WERI-Rb-1 (cell line): ENCODE measurements at regions not wholly inside any gene's neighbourhood (a gene's known extent, or its start where the extent isn't known, plus 50 kb on each side); places are given as distances from the start of the nearest gene placed in this dataset.

Experiments used
- DNase-seq: peaks from one replicate; pipeline ENCODE4 v3.0.0-alpha.2; 2020
- H3K27ac ChIP-seq: fragments of 250-450 bp; sonication (Bioruptor Pico); 2 replicates; pipeline ENCODE4 v1.5.1; 2020; ENCODE audit warnings: mild to moderate bottlenecking, moderate library complexity
- H3K27me3 ChIP-seq: fragments of 250-450 bp; sonication (Bioruptor Pico); 2 replicates; pipeline ENCODE4 v1.5.1; 2021; ENCODE audit warnings: mild to moderate bottlenecking, low read depth, moderate library complexity; ENCODE audit not compliant: insufficient read depth, severe bottlenecking
- H3K36me3 ChIP-seq: fragments of 250-450 bp; sonication (Bioruptor Pico); 2 replicates; pipeline ENCODE4 v1.5.1; 2020; ENCODE audit warnings: mild to moderate bottlenecking, moderate library complexity
- H3K4me3 ChIP-seq: 2 replicates; pipeline ENCODE4 v1.5.1; 2011; ENCODE audit warnings: low read depth, mild to moderate bottlenecking, control low read depth, low read length
- H3K9me3 ChIP-seq: fragments of 250-450 bp; sonication (Bioruptor Pico); 2 replicates; pipeline ENCODE4 v1.5.1; 2021; ENCODE audit warnings: mild to moderate bottlenecking, moderate library complexity; ENCODE audit not compliant: severe bottlenecking
- CTCF ChIP-seq: IDR thresholded peaks from 2 replicates; pipeline ENCODE4 v1.5.1; 2011; ENCODE audit warnings: low read depth, mild to moderate bottlenecking, control low read depth, inconsistent platforms, low read length

GRCh38 chr4:23360718-23361117 lies 529.1 kb downstream of the PPARGC1A start:
- H3K27me3 ChIP-seq = no peaks in the 10 kb centered on the region
- H3K9me3 ChIP-seq = no peaks in the 10 kb centered on the region
- H3K4me3 ChIP-seq = no peak overlapping the region
- H3K36me3 ChIP-seq = no peaks in the 10 kb centered on the region
- no peak for DNase-seq
- no peak overlapping the region for H3K27ac ChIP-seq
- no peak for TF ChIP-seq CTCF

- no peaks in the 10 kb centered on the region for H3K27me3 ChIP-seq
- DNase-seq = no peak
- H3K27ac ChIP-seq = no peak overlapping the region
- no peak for TF ChIP-seq CTCF
- H3K36me3 ChIP-seq = no peaks in the 10 kb centered on the region
- no peak overlapping the region for H3K4me3 ChIP-seq
- no peaks in the 10 kb centered on the region for H3K9me3 ChIP-seq
Observed at GRCh38 chr4:23355258-23355657, 534.6 kb downstream of the PPARGC1A start.

GRCh38 chr4:23353200-23353599 lies 536.6 kb downstream of the PPARGC1A start:
- H3K27me3 ChIP-seq = no peaks in the 10 kb centered on the region
- DNase-seq = no peak
- TF ChIP-seq CTCF = no peak
- H3K36me3 ChIP-seq = no peaks in the 10 kb centered on the region
- H3K9me3 ChIP-seq = no peaks in the 10 kb centered on the region
- no peak overlapping the region for H3K27ac ChIP-seq
- H3K4me3 ChIP-seq = no peak overlapping the region

- Histone ChIP-seq H3K27me3 (no peaks in the 10 kb centered on the region), H3K27ac (no peak overlapping the region), H3K9me3 (no peaks in the 10 kb centered on the region), H3K36me3 (no peaks in the 10 kb centered on the region), H3K4me3 (no peak overlapping the region)
- no peak for DNase-seq
- no peak for TF ChIP-seq CTCF
Observed at GRCh38 chr4:23348789-23349498, 540.9 kb downstream of the PPARGC1A start.

- Histone ChIP-seq H3K27ac (no peak overlapping the region), H3K27me3 (no peaks in the 10 kb centered on the region), H3K36me3 (no peaks in the 10 kb centered on the region), H3K4me3 (no peak overlapping the region), H3K9me3 (no peaks in the 10 kb centered on the region)
- 0 out of 2 replicates have a peak, but pooled peaks have one; percentile 23 for TF ChIP-seq CTCF
- DNase-seq = no peak
Observed at GRCh38 chr4:23337292-23337691, 552.6 kb downstream of the PPARGC1A start.
